ENCODE measurements at regions not wholly inside any gene's neighbourhood (a gene's known extent, or its start where the extent isn't known, plus 50 kb on each side); places are given as distances from the start of the nearest gene placed in this dataset.

GRCh38 chr16:79970087-79970486 lies 369.6 kb upstream of the MAF start:
- TF ChIP-seq CTCF (IDR thresholded peaks at IDR 0.05) (no peak), POLR2AphosphoS5 (IDR thresholded peaks at IDR 0.05; ENCODE audit: low read depth, low read length) (no peak), REST (IDR thresholded peaks at IDR 0.05; ENCODE audit: insufficient read depth in 1 of 2, low read depth in 2 of 2, low read length in 1 of 2) (no peak), SIN3A (IDR thresholded peaks at IDR 0.05; ENCODE audit: borderline replicate concordance, insufficient read depth, low read depth, low read length) (no peak), TCF7L2 (IDR thresholded peaks at IDR 0.05; ENCODE audit: low read depth, low read length) (no peak)
